ENCODE measurements at regions not wholly inside any gene's neighbourhood (a gene's known extent, or its start where the extent isn't known, plus 50 kb on each side); places are given as distances from the start of the nearest gene placed in this dataset.

DNA sequence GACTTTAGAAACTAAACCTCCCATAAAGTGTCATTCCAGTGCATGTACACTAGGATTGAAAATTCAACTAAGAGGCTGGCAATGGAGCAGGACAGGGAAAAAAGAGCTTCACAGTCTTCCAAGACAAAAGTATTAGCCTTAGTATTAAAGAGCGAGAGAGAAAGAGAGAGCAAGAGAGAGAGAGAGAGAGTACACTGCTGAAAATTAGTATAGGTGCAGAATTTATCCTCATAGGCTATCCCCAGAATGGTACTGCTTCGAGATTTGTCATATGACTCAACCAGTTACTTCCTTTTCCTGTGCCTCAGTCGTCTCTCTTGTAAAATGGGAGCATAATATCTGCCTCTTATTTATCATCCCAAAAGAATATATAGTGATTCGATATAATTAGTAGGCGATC, 543.2 kb upstream of the JARID2 start:
- DNase-seq (ENCODE audit: low read depth in 2 of 2), result no peak

DNA sequence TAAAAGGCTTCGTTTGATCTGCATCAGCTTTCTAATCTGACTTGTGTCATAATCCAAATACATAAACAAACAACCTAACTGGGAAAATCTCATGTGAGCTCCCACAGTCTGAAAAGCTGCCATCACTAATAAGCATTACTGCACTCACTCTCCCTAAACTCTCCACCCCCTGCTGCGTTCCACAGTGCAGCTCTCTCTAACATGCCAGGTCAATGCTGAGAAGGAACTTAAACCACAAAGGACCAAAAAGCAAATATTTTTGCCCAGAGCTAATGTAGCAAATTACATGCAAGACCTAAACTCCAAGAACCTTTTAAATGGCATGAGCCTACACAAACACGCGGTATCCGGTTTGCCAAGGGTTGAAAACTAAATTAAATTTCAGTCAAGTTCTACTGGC, 542.3 kb upstream of the JARID2 start:
- no peak overlapping the region for H3K4me3 ChIP-seq (replicated peaks in 1 of 2; ENCODE audit: low read depth in 2 of 2, low read length in 2 of 2)
- TF ChIP-seq, protein P1, sequence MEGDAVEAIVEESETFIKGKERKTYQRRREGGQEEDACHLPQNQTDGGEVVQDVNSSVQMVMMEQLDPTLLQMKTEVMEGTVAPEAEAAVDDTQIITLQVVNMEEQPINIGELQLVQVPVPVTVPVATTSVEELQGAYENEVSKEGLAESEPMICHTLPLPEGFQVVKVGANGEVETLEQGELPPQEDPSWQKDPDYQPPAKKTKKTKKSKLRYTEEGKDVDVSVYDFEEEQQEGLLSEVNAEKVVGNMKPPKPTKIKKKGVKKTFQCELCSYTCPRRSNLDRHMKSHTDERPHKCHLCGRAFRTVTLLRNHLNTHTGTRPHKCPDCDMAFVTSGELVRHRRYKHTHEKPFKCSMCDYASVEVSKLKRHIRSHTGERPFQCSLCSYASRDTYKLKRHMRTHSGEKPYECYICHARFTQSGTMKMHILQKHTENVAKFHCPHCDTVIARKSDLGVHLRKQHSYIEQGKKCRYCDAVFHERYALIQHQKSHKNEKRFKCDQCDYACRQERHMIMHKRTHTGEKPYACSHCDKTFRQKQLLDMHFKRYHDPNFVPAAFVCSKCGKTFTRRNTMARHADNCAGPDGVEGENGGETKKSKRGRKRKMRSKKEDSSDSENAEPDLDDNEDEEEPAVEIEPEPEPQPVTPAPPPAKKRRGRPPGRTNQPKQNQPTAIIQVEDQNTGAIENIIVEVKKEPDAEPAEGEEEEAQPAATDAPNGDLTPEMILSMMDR (IDR thresholded peaks at IDR 0.05; ENCODE audit: low read depth, low read length), result no peak
- DNase-seq (ENCODE audit: low read depth in 2 of 2), result peak in 1 of 2 donors; percentile 59

More for the DNA sequence above, 543.2 kb upstream of the JARID2 start:
- TF ChIP-seq, protein P1 (IDR thresholded peaks at IDR 0.05; ENCODE audit: low read depth, low read length), result no peak
- H3K4me3 ChIP-seq (replicated peaks in 1 of 2; ENCODE audit: low read depth in 2 of 2, low read length in 2 of 2), result no peak overlapping the region

DNA sequence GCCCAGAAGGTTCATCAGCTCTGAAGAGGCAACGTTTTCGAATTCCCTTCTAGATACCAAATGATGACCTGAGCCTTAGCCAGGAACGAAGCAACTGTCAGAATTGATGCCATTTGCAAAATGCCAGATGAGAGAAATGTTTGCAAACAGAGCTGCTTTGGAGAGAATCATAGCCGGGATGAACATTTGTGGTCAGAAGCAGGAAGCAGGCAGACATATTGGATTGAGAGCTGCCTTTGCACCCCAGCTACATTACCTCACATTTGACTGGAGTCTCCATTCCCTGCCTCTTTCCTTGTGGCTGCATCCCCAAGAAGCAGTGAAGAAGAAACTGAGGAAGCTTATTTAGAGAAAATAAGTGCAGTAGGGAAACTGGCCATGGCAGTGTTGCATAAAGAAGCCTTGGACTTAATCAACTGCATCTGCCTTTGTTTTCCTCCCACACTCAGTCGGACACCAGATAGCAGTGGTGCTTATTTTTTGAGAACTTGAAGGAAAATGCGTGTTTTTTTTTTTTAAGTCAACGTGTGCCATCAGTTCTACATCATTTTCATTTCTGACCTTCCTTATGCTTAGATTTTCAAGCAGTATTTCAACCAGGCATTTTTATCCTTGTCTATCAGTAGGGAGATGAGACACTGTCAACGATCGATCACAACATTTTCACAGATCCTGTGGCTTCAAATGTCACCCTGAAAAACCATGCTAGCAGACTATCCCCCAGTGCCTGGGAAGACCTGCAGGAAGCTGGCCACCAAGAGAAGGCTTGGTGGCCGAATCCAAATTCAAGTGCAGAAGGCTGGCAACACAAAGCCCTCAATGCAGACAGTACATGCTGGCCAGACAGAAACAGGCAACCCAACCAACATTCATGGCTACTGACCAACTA, 541.2 kb upstream of the JARID2 start:
- TF ChIP-seq, protein P1 (IDR thresholded peaks at IDR 0.05; ENCODE audit: low read depth, low read length), result no peak
- H3K4me3 ChIP-seq (replicated peaks in 1 of 2; ENCODE audit: low read depth in 2 of 2, low read length in 2 of 2), result no peak overlapping the region
- no peak for DNase-seq (ENCODE audit: low read depth in 2 of 2)

DNA sequence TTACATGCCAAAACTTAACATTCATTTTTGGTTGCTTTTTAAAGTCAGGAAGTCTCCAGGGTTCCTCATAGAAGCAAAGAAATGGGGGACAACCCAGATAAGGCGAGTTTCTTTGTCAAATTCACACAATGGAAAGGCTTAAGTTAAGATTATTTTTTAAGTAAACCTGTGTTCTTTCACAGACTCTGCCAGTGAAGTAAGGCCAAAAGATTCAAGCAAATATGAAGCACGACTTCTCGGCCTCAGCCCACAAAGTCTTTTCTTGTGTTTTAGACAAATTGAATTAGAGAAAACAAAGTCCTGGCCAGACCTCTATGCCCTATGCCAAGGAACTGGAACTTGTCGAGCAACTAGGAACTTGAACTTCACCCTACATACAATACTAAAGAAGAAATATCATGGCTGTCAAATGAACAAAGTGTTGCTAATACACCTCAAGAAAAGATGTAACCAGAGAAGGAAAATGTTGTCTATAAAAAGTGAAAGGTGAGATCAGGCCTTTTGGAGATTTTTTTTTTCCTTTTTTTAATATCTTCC, 540.0 kb upstream of the JARID2 start:
- peak in 1 of 2 donors; percentile 67 for DNase-seq (ENCODE audit: low read depth in 2 of 2)
- TF ChIP-seq, protein P1 (IDR thresholded peaks at IDR 0.05; ENCODE audit: low read depth, low read length), result no peak
- no peak overlapping the region for H3K4me3 ChIP-seq (replicated peaks in 1 of 2; ENCODE audit: low read depth in 2 of 2, low read length in 2 of 2)

DNA sequence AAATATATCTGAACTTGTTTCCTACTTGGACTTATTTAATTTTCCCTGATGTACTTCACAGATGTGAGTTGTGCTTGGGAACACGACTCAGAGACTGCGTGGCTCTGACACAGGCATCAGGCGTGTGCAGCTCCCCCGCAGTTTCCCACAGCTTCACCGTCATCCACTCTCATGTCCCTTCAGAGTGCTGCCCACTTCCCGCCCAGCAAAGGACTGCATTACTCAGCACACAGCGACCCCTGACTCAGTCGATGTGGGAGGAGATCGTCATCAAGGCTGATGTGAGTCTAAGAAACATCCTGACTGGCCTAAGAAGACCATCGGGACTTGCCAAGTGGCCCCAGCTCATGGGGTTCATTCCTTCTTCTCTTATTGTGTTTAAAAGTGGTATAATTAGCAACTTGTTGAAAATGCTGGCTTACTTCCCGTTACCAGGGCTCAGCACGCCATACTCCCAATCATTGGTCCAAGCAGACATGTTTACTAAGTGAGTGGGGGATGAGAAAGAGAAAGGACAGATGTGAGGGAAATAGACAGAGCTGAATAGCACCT, 539.4 kb upstream of the JARID2 start:
- DNase-seq (ENCODE audit: low read depth in 2 of 2), result peak; percentile 97 to 99
- TF ChIP-seq, protein P1 (IDR thresholded peaks at IDR 0.05; ENCODE audit: low read depth, low read length), result no peak
- no peak overlapping the region for H3K4me3 ChIP-seq (replicated peaks in 1 of 2; ENCODE audit: low read depth in 2 of 2, low read length in 2 of 2)

DNA sequence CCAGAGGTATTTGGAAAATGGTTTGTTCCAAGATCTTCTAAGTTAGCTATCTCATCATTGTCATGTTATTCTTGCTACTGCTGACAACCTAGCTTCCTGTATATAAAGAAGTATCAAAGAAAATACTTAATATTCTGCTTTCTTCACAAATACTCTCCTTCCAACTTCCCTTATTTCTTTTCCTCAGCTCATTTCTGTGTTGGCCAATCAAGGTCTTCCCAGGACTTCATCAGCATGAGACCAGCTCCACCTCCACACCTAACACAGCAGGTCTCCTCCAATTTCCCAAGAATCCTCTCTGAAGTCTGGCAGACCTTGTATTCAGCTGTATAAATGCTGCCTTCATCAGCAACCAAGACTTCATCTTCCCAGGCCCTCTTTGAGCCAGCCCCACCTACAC, 538.6 kb upstream of the JARID2 start:
- TF ChIP-seq, protein P1 (IDR thresholded peaks at IDR 0.05; ENCODE audit: low read depth, low read length), result no peak
- no peak overlapping the region for H3K4me3 ChIP-seq (replicated peaks in 1 of 2; ENCODE audit: low read depth in 2 of 2, low read length in 2 of 2)
- peak in 1 of 2 donors; percentile 27 for DNase-seq (ENCODE audit: low read depth in 2 of 2)
